Liver (tissue), 8 donors: ENCODE measurements at regions not wholly inside any gene's neighbourhood (a gene's known extent, or its start where the extent isn't known, plus 50 kb on each side); places are given as distances from the start of the nearest gene placed in this dataset.

ENCODE experiments used
- DNase-seq: peaks from one replicate; pipeline ENCODE4 v3.0.0-alpha.2; 2017; ENCODE audit warnings: low spot score
- H3K27ac ChIP-seq, 2 donors: one replicate each; pipeline ENCODE4 v1.7.0; 2013; ENCODE audit warnings: inconsistent platforms in 2 of 2, low read length in 2 of 2, control low read depth in 1 of 2, low read depth in 1 of 2, mild to moderate bottlenecking in 1 of 2
- H3K27me3 ChIP-seq, 4 donors: one replicate each; pipeline versions ENCODE4 v1.6.1 to v1.7.0; 2013; ENCODE audit warnings: low read length in 3 of 4, inconsistent platforms in 1 of 4, mild to moderate bottlenecking in 1 of 4, moderate library complexity in 1 of 4; ENCODE audit not compliant: control insufficient read depth in 4 of 4, insufficient read depth in 4 of 4
- H3K36me3 ChIP-seq, 4 donors: one replicate each; pipeline versions ENCODE4 v1.6.1 to v1.7.0; 2013; ENCODE audit warnings: low read length in 3 of 4, mild to moderate bottlenecking in 3 of 4, low read depth in 1 of 4, moderate library complexity in 1 of 4; ENCODE audit not compliant: control insufficient read depth in 4 of 4, insufficient read depth in 3 of 4
- H3K4me1 ChIP-seq, 4 donors: one replicate each; pipeline versions ENCODE4 v1.6.1 to v1.7.0; 2013; ENCODE audit warnings: low read length in 3 of 4, mild to moderate bottlenecking in 3 of 4, moderate library complexity in 1 of 4; ENCODE audit not compliant: control insufficient read depth in 4 of 4, insufficient read depth in 4 of 4
- H3K4me3 ChIP-seq, 3 donors: one replicate each; pipeline versions ENCODE4 v1.6.1 to v1.7.0; 2013; ENCODE audit warnings: low read length in 3 of 3, control low read depth in 1 of 3, low read depth in 1 of 3, mild to moderate bottlenecking in 1 of 3
- H3K9ac ChIP-seq, 2 donors: one replicate each; pipeline ENCODE4 v1.7.0; 2013; ENCODE audit warnings: low read length in 2 of 2, mild to moderate bottlenecking in 2 of 2, moderate library complexity in 2 of 2, control low read depth in 1 of 2, low read depth in 1 of 2
- H3K9me3 ChIP-seq, 4 donors: one replicate each; pipeline versions ENCODE4 v1.6.1 to v1.7.0; 2013; ENCODE audit warnings: low read length in 3 of 4; ENCODE audit not compliant: control insufficient read depth in 4 of 4
- EGR1 ChIP-seq, 2 donors: IDR thresholded peaks; 2 replicates each; pipeline ENCODE4 v1.6.1; 2016 to 2018; ENCODE audit warnings: antibody characterized with exemption in 2 of 2, low read depth in 2 of 2
- FOXA1 ChIP-seq: IDR thresholded peaks from 2 replicates; pipeline ENCODE4 v1.6.1; 2016; ENCODE audit warnings: antibody characterized with exemption
- FOXA2 ChIP-seq: IDR thresholded peaks from 2 replicates; pipeline ENCODE4 v1.6.1; 2016; ENCODE audit warnings: antibody characterized with exemption
- GABPA ChIP-seq, 2 donors: IDR thresholded peaks in 1 of 2; conservative IDR thresholded peaks in 1 of 2; 2 replicates each; pipeline ENCODE4 v1.6.1; 2016; ENCODE audit warnings: antibody characterized with exemption in 2 of 2, mild to moderate bottlenecking in 1 of 2, moderate library complexity in 1 of 2
- HNF4A ChIP-seq, 2 donors: conservative IDR thresholded peaks; 2 replicates each; pipeline ENCODE4 v1.6.1; 2016; ENCODE audit warnings: antibody characterized with exemption in 2 of 2, mild to moderate bottlenecking in 2 of 2
- HNF4G ChIP-seq: IDR thresholded peaks from 2 replicates; pipeline ENCODE4 v1.6.1; 2016; ENCODE audit warnings: antibody characterized with exemption
- JUND ChIP-seq, 2 donors: IDR thresholded peaks; 2 replicates each; pipeline ENCODE4 v1.6.1; 2016; ENCODE audit warnings: antibody characterized with exemption in 2 of 2
- NR2F2 ChIP-seq: IDR thresholded peaks from 2 replicates; pipeline ENCODE4 v1.6.1; 2016; ENCODE audit warnings: antibody characterized with exemption
- RAD21 ChIP-seq, 2 donors: IDR thresholded peaks; 2 replicates each; pipeline ENCODE4 v1.6.1; 2016; ENCODE audit warnings: antibody characterized with exemption in 2 of 2, mild to moderate bottlenecking in 2 of 2
- RXRA ChIP-seq, 2 donors: IDR thresholded peaks; 2 replicates each; pipeline ENCODE4 v1.6.1; 2017 to 2018; ENCODE audit warnings: antibody characterized with exemption in 2 of 2, mild to moderate bottlenecking in 1 of 2
- SP1 ChIP-seq: IDR thresholded peaks from 2 replicates; pipeline ENCODE4 v1.6.1; 2018; ENCODE audit warnings: antibody characterized with exemption, mild to moderate bottlenecking
- TAF1 ChIP-seq: conservative IDR thresholded peaks from 2 replicates; pipeline ENCODE4 v1.6.1; 2016; ENCODE audit warnings: antibody characterized with exemption, mild to moderate bottlenecking
- YY1 ChIP-seq: IDR thresholded peaks from 2 replicates; pipeline ENCODE4 v1.6.1; 2016; ENCODE audit warnings: antibody characterized with exemption, mild to moderate bottlenecking
- WGBS: extraction: QIAGEN DNeasy Blood & Tissue Kit; methylation state at CpG from one replicate; pipeline ENCODE4 v1.1.7; 2013; 5-methylcytosine and 5-hydroxymethylcytosine counted together
- TF ChIP-seq, protein P1 (sequence below): fragments of 150-350 bp; IDR thresholded peaks from 2 replicates; pipeline ENCODE4 v1.5.1; 2017; ENCODE audit warnings: improper control_type of control experiment, low read depth, low read length; ENCODE audit not compliant: missing input control
- TF ChIP-seq, protein P2 (sequence below): IDR thresholded peaks from 2 replicates; pipeline ENCODE4 v1.6.1; 2016; ENCODE audit warnings: antibody characterized with exemption
- TF ChIP-seq, protein P3 (sequence below): IDR thresholded peaks from 2 replicates; pipeline ENCODE4 v1.6.1; 2016; ENCODE audit warnings: antibody characterized with exemption
- TF ChIP-seq, protein P4 (sequence below): IDR thresholded peaks from 2 replicates; pipeline ENCODE4 v1.6.1; 2016; ENCODE audit warnings: antibody characterized with exemption
- TF ChIP-seq, protein P5 (sequence below): IDR thresholded peaks from 2 replicates; pipeline ENCODE4 v1.6.1; 2016; ENCODE audit warnings: antibody characterized with exemption, mild to moderate bottlenecking
- donor health status: healthy.
- donor health status: healthy.
- donor health status: healthy.
- donor health status: healthy.
- donor health status: healthy.

DNA sequence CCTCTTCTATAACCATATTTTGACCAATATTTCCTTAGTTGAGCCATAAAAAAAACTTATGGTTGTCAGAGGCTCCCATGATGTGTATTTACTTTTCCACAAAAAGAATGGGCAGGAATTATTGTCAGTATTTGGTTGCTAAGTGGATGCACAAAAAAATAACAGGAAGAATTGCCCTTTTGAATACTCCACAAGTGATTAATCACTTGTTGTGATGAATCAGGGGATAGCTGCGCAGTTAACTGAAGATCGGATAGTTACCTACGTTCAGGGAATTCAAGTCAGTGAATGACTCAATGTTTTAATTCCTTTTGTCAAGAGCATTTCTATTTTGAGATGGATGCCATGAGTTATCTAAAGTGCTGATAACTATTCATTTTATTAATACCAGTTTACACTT is 785.2 kb upstream of the B3GALT2 start:
- H3K9me3 ChIP-seq: no peaks in the 10 kb centered on the region
- no peaks in the 10 kb centered on the region for H3K4me1 ChIP-seq
- no peak for DNase-seq
- TF ChIP-seq, protein P1, sequence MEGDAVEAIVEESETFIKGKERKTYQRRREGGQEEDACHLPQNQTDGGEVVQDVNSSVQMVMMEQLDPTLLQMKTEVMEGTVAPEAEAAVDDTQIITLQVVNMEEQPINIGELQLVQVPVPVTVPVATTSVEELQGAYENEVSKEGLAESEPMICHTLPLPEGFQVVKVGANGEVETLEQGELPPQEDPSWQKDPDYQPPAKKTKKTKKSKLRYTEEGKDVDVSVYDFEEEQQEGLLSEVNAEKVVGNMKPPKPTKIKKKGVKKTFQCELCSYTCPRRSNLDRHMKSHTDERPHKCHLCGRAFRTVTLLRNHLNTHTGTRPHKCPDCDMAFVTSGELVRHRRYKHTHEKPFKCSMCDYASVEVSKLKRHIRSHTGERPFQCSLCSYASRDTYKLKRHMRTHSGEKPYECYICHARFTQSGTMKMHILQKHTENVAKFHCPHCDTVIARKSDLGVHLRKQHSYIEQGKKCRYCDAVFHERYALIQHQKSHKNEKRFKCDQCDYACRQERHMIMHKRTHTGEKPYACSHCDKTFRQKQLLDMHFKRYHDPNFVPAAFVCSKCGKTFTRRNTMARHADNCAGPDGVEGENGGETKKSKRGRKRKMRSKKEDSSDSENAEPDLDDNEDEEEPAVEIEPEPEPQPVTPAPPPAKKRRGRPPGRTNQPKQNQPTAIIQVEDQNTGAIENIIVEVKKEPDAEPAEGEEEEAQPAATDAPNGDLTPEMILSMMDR: no peak
- no peak for TF ChIP-seq RAD21 (IDR thresholded peaks at IDR 0.05)
- no peak for TF ChIP-seq HNF4G
- no peak for TF ChIP-seq FOXA2
- TF ChIP-seq, protein P2, sequence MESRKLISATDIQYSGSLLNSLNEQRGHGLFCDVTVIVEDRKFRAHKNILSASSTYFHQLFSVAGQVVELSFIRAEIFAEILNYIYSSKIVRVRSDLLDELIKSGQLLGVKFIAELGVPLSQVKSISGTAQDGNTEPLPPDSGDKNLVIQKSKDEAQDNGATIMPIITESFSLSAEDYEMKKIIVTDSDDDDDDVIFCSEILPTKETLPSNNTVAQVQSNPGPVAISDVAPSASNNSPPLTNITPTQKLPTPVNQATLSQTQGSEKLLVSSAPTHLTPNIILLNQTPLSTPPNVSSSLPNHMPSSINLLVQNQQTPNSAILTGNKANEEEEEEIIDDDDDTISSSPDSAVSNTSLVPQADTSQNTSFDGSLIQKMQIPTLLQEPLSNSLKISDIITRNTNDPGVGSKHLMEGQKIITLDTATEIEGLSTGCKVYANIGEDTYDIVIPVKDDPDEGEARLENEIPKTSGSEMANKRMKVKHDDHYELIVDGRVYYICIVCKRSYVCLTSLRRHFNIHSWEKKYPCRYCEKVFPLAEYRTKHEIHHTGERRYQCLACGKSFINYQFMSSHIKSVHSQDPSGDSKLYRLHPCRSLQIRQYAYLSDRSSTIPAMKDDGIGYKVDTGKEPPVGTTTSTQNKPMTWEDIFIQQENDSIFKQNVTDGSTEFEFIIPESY: no peak
- no peak for TF ChIP-seq TAF1
- TF ChIP-seq RXRA (IDR thresholded peaks at IDR 0.05): no peak
- no peak for TF ChIP-seq NR2F2
- no peak for TF ChIP-seq EGR1 (IDR thresholded peaks at IDR 0.05; ENCODE audit: low read depth in 2 of 2)
- TF ChIP-seq JUND (IDR thresholded peaks at IDR 0.05): no peak
- TF ChIP-seq, protein P3, sequence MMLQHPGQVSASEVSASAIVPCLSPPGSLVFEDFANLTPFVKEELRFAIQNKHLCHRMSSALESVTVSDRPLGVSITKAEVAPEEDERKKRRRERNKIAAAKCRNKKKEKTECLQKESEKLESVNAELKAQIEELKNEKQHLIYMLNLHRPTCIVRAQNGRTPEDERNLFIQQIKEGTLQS: no peak
- TF ChIP-seq, protein P4, sequence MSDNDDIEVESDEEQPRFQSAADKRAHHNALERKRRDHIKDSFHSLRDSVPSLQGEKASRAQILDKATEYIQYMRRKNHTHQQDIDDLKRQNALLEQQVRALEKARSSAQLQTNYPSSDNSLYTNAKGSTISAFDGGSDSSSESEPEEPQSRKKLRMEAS: no peak
- TF ChIP-seq YY1: no peak
- no peak for TF ChIP-seq SP1
- TF ChIP-seq GABPA (IDR thresholded peaks at IDR 0.05 in 1 of 2, conservative IDR thresholded peaks at IDR 0.05 in 1 of 2): no peak
- no peak for TF ChIP-seq HNF4A (conservative IDR thresholded peaks at IDR 0.05)
- TF ChIP-seq, protein P5, sequence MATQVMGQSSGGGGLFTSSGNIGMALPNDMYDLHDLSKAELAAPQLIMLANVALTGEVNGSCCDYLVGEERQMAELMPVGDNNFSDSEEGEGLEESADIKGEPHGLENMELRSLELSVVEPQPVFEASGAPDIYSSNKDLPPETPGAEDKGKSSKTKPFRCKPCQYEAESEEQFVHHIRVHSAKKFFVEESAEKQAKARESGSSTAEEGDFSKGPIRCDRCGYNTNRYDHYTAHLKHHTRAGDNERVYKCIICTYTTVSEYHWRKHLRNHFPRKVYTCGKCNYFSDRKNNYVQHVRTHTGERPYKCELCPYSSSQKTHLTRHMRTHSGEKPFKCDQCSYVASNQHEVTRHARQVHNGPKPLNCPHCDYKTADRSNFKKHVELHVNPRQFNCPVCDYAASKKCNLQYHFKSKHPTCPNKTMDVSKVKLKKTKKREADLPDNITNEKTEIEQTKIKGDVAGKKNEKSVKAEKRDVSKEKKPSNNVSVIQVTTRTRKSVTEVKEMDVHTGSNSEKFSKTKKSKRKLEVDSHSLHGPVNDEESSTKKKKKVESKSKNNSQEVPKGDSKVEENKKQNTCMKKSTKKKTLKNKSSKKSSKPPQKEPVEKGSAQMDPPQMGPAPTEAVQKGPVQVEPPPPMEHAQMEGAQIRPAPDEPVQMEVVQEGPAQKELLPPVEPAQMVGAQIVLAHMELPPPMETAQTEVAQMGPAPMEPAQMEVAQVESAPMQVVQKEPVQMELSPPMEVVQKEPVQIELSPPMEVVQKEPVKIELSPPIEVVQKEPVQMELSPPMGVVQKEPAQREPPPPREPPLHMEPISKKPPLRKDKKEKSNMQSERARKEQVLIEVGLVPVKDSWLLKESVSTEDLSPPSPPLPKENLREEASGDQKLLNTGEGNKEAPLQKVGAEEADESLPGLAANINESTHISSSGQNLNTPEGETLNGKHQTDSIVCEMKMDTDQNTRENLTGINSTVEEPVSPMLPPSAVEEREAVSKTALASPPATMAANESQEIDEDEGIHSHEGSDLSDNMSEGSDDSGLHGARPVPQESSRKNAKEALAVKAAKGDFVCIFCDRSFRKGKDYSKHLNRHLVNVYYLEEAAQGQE: no peak
- no peak overlapping the region for H3K27ac ChIP-seq
- no peak overlapping the region for H3K4me3 ChIP-seq
- H3K27me3 ChIP-seq: no peaks in the 10 kb centered on the region
- H3K36me3 ChIP-seq: no peaks in the 10 kb centered on the region
- no peak overlapping the region for H3K9ac ChIP-seq
- WGBS: 94% methylated on average over 3 of the region's 3 CpGs

DNA sequence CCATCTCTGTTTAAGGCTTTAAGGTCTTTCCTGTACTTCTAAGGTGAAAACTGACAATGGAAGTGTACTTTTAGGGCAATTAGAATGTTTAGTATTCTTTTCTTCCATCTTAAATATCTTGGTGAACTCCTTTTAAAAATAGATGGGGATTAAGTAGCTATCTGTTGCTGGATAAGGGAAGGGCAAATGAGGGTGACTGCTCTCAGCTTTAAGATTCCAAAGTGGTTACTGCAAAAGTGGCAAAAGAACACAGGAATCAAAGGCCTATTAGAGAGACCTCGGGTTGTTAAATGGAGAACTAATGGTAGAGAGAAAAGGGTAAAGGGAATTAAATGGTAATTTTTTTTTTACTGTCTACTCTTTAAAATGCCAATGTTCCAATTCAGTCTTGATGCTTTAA is 774.1 kb upstream of the B3GALT2 start:
- DNase-seq: no peak
- H3K4me1 ChIP-seq: no peaks in the 10 kb centered on the region
- no peak overlapping the region for H3K9ac ChIP-seq
- no peaks in the 10 kb centered on the region for H3K27me3 ChIP-seq
- no peaks in the 10 kb centered on the region for H3K36me3 ChIP-seq
- H3K4me3 ChIP-seq: no peak overlapping the region
- no peaks in the 10 kb centered on the region for H3K9me3 ChIP-seq
- WGBS: 65% methylated on average over 1 of the region's 1 CpG
- H3K27ac ChIP-seq: no peak overlapping the region
- TF ChIP-seq, protein P2: no peak
- TF ChIP-seq RXRA (IDR thresholded peaks at IDR 0.05) (no peak), FOXA1 (no peak), EGR1 (IDR thresholded peaks at IDR 0.05; ENCODE audit: low read depth in 2 of 2) (no peak), YY1 (no peak), FOXA2 (no peak), SP1 (no peak), RAD21 (IDR thresholded peaks at IDR 0.05) (no peak), HNF4A (conservative IDR thresholded peaks at IDR 0.05) (no peak), HNF4G (no peak)
- TF ChIP-seq, protein P5: no peak
- TF ChIP-seq, protein P4: no peak
